DOHH2 (cell line): ENCODE measurements at regions not wholly inside any gene's neighbourhood (a gene's known extent, or its start where the extent isn't known, plus 50 kb on each side); places are given as distances from the start of the nearest gene placed in this dataset.
A peak's percentile ranks its signal among the peaks of the same experiment; 100 is the strongest.

Experiments
- EZH2phosphoT487 ChIP-seq: fragments of 200-600 bp; sonication (generic); IDR thresholded peaks from 2 replicates; pipeline ENCODE4 v1.6.1; 2017; ENCODE audit warnings: borderline replicate concordance, mild to moderate bottlenecking, antibody characterized with exemption, low read length, moderate library complexity, mixed read lengths
- TF ChIP-seq, protein P1 (sequence below): fragments of 200-600 bp; sonication (generic); IDR thresholded peaks from one replicate; pipeline ENCODE4 v1.5.1; 2014; ENCODE audit warnings: antibody characterized with exemption, mild to moderate bottlenecking, low read depth, low read length; ENCODE audit not compliant: poor library complexity, severe bottlenecking

DNA sequence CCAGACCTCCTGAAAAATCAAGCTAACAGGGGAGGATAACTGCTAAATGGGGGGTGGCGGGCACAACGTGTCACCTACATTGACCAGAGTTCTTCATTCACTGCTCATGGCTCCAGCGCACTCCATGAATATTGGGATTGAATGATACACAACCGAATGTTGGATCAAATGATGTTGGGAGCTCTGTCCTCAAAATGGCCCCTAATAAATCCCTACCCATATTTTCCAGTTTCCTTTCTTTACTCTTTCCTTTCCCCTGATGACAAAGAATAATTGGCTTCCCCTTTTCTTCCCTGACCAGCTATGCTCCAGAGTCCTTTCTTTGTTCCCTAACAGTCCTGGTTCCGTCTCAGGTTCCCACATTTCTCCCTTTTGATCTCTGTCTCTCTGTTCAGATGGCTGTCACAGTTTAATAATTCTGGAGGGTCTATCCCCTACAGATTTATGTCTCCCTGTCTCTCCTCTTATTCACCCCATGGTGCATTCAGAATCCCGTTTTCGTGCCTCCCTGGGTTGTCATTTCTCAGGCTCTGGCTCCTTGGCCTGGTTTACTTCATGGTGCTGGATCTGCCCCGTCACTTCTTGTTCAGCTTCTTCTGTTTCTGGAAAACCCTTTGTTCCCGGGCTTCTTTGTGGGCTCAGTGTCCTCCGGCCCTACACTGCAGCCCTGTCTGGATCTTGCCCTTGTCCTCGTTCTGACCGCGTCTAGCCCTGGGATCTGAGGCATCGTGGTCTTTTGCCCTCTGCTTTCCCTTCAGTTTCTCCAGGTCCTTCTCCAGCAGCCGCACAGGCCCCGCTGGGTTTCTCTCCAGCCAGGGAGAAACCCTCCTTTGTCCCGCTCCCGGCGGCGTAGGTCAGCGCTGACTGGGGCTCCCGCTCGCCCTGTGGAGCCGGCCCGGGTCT lies 78.3 kb downstream of the NDUFS5 start:
- TF ChIP-seq, protein P1, sequence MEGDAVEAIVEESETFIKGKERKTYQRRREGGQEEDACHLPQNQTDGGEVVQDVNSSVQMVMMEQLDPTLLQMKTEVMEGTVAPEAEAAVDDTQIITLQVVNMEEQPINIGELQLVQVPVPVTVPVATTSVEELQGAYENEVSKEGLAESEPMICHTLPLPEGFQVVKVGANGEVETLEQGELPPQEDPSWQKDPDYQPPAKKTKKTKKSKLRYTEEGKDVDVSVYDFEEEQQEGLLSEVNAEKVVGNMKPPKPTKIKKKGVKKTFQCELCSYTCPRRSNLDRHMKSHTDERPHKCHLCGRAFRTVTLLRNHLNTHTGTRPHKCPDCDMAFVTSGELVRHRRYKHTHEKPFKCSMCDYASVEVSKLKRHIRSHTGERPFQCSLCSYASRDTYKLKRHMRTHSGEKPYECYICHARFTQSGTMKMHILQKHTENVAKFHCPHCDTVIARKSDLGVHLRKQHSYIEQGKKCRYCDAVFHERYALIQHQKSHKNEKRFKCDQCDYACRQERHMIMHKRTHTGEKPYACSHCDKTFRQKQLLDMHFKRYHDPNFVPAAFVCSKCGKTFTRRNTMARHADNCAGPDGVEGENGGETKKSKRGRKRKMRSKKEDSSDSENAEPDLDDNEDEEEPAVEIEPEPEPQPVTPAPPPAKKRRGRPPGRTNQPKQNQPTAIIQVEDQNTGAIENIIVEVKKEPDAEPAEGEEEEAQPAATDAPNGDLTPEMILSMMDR: no peak
- peak; percentile 90; the same call in 1 of the 2 replicates for TF ChIP-seq EZH2phosphoT487
